GM20000 (cell line): ENCODE measurements at regions not wholly inside any gene's neighbourhood (a gene's known extent, or its start where the extent isn't known, plus 50 kb on each side); places are given as distances from the start of the nearest gene placed in this dataset.

Source experiments
- DNase-seq: peaks from one replicate; pipeline ENCODE4 v3.0.0; 2012; ENCODE audit warnings: low spot score
- CTCF ChIP-seq: IDR thresholded peaks from 2 replicates; pipeline ENCODE4 v1.5.1; 2012; ENCODE audit warnings: mild to moderate bottlenecking, control low read depth; ENCODE audit errors: extremely low read depth, missing control alignments

DNA sequence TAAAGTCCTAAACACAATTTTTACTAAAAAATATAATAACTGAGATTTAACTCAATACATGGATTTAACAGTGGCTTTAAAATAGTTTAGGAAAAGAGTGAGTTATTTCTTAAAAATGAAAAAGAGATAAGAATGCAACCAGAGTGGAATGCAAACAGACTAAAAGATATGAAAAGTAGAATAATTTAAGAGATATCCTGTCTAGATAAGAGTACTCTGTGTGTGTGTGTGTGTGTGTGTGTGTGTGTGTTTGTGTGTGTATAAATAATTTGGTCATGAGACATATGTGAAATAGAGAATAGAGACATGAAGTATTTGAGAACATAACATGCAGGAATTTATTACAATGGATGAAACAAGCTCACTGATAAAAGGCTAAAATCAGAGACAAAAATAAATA lies 986.9 kb upstream of the CHORDC1 start:
- DNase-seq = no peak
- no peak for TF ChIP-seq CTCF

DNA sequence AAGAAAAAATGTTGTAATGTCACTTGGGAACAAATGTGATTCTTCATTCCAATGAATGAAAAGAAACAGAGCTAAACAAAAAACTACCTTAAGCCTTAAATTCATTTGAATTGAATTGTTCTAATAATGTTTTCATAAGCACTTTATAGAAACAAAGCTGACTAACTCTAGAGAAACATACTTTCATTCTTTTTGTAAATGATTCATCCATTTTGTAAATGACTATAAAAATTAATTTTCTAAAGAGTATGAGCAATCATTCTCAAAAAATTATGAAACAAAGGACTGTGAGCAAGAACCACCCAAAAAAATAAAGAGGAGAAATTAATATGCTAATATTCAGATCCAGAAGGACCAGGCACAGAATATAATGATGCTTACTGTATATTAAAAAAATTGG lies 986.5 kb upstream of the CHORDC1 start:
- no peak for DNase-seq
- TF ChIP-seq CTCF = no peak

DNA sequence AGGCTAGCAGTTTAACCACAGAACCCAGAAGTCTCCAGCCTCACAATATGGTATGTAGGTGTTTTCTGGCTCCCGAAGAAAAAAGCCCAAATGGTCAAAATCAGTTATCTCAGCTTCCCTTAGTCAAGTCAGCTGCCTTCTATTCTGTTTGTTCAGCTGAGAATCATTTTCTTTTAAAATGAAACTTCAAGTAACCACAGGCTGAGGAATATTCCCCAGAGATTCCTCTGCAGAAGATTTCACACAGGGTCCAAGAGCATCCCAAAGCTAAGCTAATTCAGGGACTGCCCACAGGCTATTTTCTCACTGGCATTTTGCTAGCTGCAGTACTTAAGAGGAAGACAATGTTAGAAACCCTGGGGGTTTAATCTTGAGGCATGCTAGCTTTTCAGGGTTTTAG lies 977.0 kb upstream of the CHORDC1 start:
- TF ChIP-seq CTCF = no peak
- no peak for DNase-seq

DNA sequence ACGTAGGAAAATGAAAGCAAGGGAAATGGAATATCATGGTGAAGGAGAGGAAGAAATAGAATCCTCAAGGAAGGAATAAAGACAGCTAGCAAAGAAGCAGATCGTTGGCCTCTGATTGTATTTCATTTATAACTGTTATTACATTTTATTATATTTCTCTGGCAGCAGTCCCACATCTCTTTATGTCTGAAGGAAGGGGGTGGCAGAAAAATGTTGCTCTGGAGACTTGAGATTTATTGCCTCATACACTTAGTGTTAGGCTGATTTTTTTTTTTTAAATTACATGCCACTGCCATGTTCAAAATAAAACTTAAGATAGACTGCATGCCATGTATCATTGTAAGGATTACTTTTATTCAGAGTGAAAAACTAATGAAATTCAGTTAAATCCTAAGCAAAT lies 971.7 kb upstream of the CHORDC1 start:
- TF ChIP-seq CTCF = no peak
- no peak for DNase-seq

DNA sequence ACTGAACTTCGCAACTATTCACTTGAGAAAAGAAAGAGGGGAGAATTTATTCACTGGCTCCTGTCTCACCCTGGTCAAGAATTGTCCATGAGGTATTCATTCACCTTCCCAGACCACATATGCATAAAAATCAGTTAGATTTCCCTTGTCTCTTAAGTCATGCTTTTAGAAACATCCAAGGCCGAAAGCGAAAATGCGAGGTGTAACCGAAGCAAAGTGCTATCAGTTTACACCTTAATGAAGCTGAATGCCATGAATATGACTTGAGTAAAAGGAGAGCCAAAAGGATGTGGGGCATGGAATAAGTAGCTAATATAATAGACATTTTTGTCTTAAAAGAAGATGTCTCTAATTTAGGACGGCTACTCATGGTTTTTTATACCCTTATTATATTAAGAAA lies 965.6 kb upstream of the CHORDC1 start:
- DNase-seq = no peak
- no peak for TF ChIP-seq CTCF

GRCh38 chr11:91187314-91187713 lies 964.5 kb upstream of the CHORDC1 start:
- no peak for DNase-seq
- TF ChIP-seq CTCF = no peak

DNA sequence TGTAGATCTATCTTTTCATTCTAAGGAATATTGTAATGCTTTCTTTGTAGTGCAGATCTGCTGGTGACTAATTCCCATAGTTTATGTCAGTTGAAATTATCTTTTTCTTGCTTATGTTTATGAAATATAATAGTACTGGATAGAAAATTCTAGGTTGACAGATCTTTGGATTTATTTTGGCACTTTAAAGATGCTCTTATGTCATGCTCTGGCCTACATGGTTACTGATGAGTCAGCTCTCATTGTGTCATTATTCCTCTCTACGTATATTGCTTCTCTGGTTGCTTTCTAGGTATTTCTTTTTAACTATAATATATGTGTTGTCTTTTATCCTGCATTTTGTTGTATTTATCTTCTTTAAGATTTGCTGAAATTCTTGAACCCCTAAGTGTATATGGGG lies 955.5 kb upstream of the CHORDC1 start:
- TF ChIP-seq CTCF = no peak
- DNase-seq = no peak
